ENCODE measurements at regions not wholly inside any gene's neighbourhood (a gene's known extent, or its start where the extent isn't known, plus 50 kb on each side); places are given as distances from the start of the nearest gene placed in this dataset.

DNA sequence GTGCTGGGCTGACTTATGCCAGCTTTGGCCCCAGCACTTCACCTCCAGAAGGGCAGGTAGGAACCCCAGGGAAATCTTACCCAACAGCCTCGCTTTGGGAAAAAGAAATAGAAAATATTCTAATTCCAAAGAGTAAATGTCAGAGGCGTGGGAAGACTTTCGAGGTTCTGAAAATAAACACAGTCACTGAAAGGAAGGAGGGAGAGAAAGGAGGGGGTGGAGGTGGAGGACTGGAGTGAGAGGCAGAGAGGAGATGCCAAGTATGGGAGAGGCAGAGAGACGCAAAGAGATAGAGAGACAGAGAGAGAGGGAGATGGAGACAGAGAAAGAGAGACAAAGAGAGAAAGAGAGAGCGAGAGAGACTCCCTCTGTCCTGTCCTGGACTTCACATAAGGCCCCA is 395.0 kb downstream of the PTPRU start:
- Histone ChIP-seq H3K27me3 (ENCODE audit: control insufficient read depth, insufficient read depth, low read length) (no peaks in the 10 kb centered on the region), H3K9me3 (ENCODE audit: control insufficient read depth in 2 of 2, low read length in 2 of 2) (no peaks in the 10 kb centered on the region), H3K4me3 (ENCODE audit: low read depth, low read length) (no peak overlapping the region), H3K27ac (ENCODE audit: insufficient read depth, low read length, poor library complexity, severe bottlenecking) (no peak overlapping the region), H3K36me3 (ENCODE audit: control insufficient read depth, insufficient read depth, low read length) (no peaks in the 10 kb centered on the region), H3K4me1 (ENCODE audit: control insufficient read depth, insufficient read depth, low read length, poor library complexity, severe bottlenecking) (no peaks in the 10 kb centered on the region)
- Mint-ChIP-seq H3K4me1 (no peaks in the 10 kb centered on the region), H3K27me3 (no peaks in the 10 kb centered on the region), H3K27ac (no peak overlapping the region), H3K9me3 (peaks cover 0 to 4% (median 0%) of the 10 kb centered on the region in 7 donors), H3K36me3 (no peaks in the 10 kb centered on the region), H3K4me3 (no peak overlapping the region)
- ATAC-seq (ENCODE audit: low read depth in 2 of 2) = no peak
- no peak for DNase-seq

DNA sequence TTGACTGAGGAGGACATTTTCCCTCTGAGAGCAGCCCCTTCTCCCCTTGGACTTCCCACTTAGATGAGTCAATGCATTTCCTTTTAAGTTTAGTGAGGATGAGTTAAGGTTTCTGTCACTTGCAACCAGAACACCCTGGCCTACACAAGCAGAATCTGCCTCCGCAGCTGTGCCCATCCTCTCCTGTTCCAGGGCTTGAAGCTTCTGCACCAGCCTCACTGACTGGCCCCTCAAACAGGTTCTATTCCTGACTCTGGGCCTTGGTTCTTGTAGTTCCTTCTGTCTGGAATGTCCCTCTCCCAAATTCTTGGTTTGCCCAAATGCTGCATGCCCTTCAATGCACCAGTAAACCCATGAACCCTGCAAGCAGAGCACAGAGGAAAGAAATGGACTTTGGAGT is 394.4 kb downstream of the PTPRU start:
- H3K4me1 Mint-ChIP-seq = no peaks in the 10 kb centered on the region
- Histone ChIP-seq H3K4me1 (ENCODE audit: control insufficient read depth, insufficient read depth, low read length, poor library complexity, severe bottlenecking) (no peaks in the 10 kb centered on the region), H3K9me3 (ENCODE audit: control insufficient read depth in 2 of 2, low read length in 2 of 2) (no peaks in the 10 kb centered on the region), H3K4me3 (ENCODE audit: low read depth, low read length) (no peak overlapping the region), H3K36me3 (ENCODE audit: control insufficient read depth, insufficient read depth, low read length) (no peaks in the 10 kb centered on the region), H3K27me3 (ENCODE audit: control insufficient read depth, insufficient read depth, low read length) (no peaks in the 10 kb centered on the region), H3K27ac (ENCODE audit: insufficient read depth, low read length, poor library complexity, severe bottlenecking) (no peak overlapping the region)
- H3K4me3 Mint-ChIP-seq = no peak overlapping the region
- H3K9me3 Mint-ChIP-seq = peaks cover 0 to 4% (median 0%) of the 10 kb centered on the region in 7 donors
- H3K36me3 Mint-ChIP-seq = no peaks in the 10 kb centered on the region
- ATAC-seq (ENCODE audit: low read depth in 2 of 2) = no peak
- no peaks in the 10 kb centered on the region for H3K27me3 Mint-ChIP-seq
- no peak for DNase-seq
- no peak overlapping the region for H3K27ac Mint-ChIP-seq

DNA sequence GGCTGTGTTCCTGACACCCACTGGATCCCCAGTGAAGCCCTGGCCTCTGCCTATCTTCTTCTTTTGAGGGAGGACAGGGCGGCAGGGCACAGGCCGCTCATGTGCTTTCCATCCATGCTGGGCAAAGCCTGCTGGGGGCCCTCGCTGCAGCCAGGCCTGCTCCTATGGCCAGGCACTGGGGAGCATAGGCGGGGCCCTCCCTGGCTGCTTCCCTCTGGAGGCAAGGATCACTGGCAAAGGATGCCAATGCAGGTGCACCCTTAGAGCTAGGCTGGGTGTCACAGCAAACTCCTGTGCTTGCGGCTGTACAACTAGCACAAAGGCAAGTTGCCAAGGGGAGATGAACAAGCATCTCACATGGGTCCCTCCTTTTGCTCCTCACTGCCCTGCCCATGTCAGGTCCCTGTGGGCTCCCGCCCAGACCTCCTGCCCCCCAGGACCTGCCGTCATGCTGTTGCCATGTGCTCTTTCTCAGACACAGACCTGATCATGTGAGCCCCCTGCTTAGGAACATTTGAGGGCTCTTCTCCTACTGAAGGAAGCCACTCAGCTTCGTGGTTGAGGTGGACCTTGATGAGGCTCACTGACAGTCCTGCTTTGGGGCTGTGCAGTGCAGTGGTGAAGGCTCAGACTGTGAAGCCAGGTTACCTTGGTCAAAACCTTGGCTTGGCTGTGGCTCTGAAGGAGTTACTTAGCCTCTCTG is 393.6 kb downstream of the PTPRU start:
- no peaks in the 10 kb centered on the region for H3K27me3 Mint-ChIP-seq
- no peaks in the 10 kb centered on the region for H3K4me1 Mint-ChIP-seq
- Histone ChIP-seq H3K9me3 (ENCODE audit: control insufficient read depth in 2 of 2, low read length in 2 of 2) (no peaks in the 10 kb centered on the region), H3K4me3 (ENCODE audit: low read depth, low read length) (no peak overlapping the region), H3K36me3 (ENCODE audit: control insufficient read depth, insufficient read depth, low read length) (no peaks in the 10 kb centered on the region), H3K27ac (ENCODE audit: insufficient read depth, low read length, poor library complexity, severe bottlenecking) (no peak overlapping the region), H3K27me3 (ENCODE audit: control insufficient read depth, insufficient read depth, low read length) (no peaks in the 10 kb centered on the region), H3K4me1 (ENCODE audit: control insufficient read depth, insufficient read depth, low read length, poor library complexity, severe bottlenecking) (no peaks in the 10 kb centered on the region)
- DNase-seq = no peak
- H3K9me3 Mint-ChIP-seq = peaks cover 0 to 4% (median 0%) of the 10 kb centered on the region in 7 donors
- H3K27ac Mint-ChIP-seq = no peak overlapping the region
- H3K4me3 Mint-ChIP-seq = no peak overlapping the region
- no peak for ATAC-seq (ENCODE audit: low read depth in 2 of 2)
- no peaks in the 10 kb centered on the region for H3K36me3 Mint-ChIP-seq

- Mint-ChIP-seq H3K4me1 (no peaks in the 10 kb centered on the region), H3K4me3 (no peak overlapping the region), H3K9me3 (peaks cover 0 to 4% (median 0%) of the 10 kb centered on the region in 7 donors), H3K36me3 (no peaks in the 10 kb centered on the region), H3K27me3 (no peaks in the 10 kb centered on the region), H3K27ac (no peak overlapping the region)
- ATAC-seq (ENCODE audit: low read depth in 2 of 2) (no peak), DNase-seq (no peak)
- no peaks in the 10 kb centered on the region for H3K4me1 ChIP-seq (ENCODE audit: control insufficient read depth, insufficient read depth, low read length, poor library complexity, severe bottlenecking)
- no peaks in the 10 kb centered on the region for H3K9me3 ChIP-seq (ENCODE audit: control insufficient read depth in 2 of 2, low read length in 2 of 2)
- H3K4me3 ChIP-seq (ENCODE audit: low read depth, low read length) = no peak overlapping the region
- no peaks in the 10 kb centered on the region for H3K36me3 ChIP-seq (ENCODE audit: control insufficient read depth, insufficient read depth, low read length)
- no peaks in the 10 kb centered on the region for H3K27me3 ChIP-seq (ENCODE audit: control insufficient read depth, insufficient read depth, low read length)
- H3K27ac ChIP-seq (ENCODE audit: insufficient read depth, low read length, poor library complexity, severe bottlenecking) = no peak overlapping the region
Observed at GRCh38 chr1:29629401-29629800, 393.1 kb downstream of the PTPRU start.

DNA sequence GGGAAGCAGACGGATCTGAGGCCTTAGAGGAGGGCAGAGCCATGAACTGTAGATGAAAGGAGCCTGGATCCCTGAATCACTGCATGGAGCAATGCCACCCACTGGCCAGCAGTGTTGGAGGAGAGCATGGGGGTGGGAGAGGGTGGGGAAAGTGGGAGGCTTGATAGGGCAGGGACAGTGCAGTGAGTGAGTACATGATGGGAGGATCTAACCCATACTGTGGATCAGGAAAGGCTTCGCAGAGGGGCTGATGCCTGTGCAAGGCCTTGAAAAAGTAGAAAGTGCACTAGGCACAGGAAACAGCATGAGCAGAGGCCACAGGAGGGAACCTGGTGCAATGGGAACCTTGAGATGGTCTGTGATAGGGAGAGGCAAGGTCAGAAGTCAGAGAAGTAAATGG is 391.9 kb downstream of the PTPRU start:
- H3K27ac Mint-ChIP-seq = no peak overlapping the region
- no peaks in the 10 kb centered on the region for H3K4me1 ChIP-seq (ENCODE audit: control insufficient read depth, insufficient read depth, low read length, poor library complexity, severe bottlenecking)
- no peak for DNase-seq
- H3K9me3 ChIP-seq (ENCODE audit: control insufficient read depth in 2 of 2, low read length in 2 of 2) = no peaks in the 10 kb centered on the region
- H3K36me3 ChIP-seq (ENCODE audit: control insufficient read depth, insufficient read depth, low read length) = no peaks in the 10 kb centered on the region
- no peak overlapping the region for H3K4me3 ChIP-seq (ENCODE audit: low read depth, low read length)
- no peaks in the 10 kb centered on the region for H3K27me3 ChIP-seq (ENCODE audit: control insufficient read depth, insufficient read depth, low read length)
- no peak overlapping the region for H3K27ac ChIP-seq (ENCODE audit: insufficient read depth, low read length, poor library complexity, severe bottlenecking)
- H3K4me1 Mint-ChIP-seq = no peaks in the 10 kb centered on the region
- ATAC-seq (ENCODE audit: low read depth in 2 of 2) = no peak
- no peaks in the 10 kb centered on the region for H3K36me3 Mint-ChIP-seq
- H3K27me3 Mint-ChIP-seq = no peaks in the 10 kb centered on the region
- peak overlapping the region in 1 of 4 donors; percentile 53 for H3K4me3 Mint-ChIP-seq
- H3K9me3 Mint-ChIP-seq = peaks cover 0 to 4% (median 0%) of the 10 kb centered on the region in 7 donors

GRCh38 chr1:29626726-29627125 is 390.4 kb downstream of the PTPRU start:
- Mint-ChIP-seq H3K27me3 (no peaks in the 10 kb centered on the region), H3K9me3 (peaks cover 0 to 4% (median 0%) of the 10 kb centered on the region in 7 donors), H3K4me1 (no peaks in the 10 kb centered on the region), H3K27ac (no peak overlapping the region), H3K4me3 (no peak overlapping the region), H3K36me3 (no peaks in the 10 kb centered on the region)
- Histone ChIP-seq H3K36me3 (ENCODE audit: control insufficient read depth, insufficient read depth, low read length) (no peaks in the 10 kb centered on the region), H3K9me3 (ENCODE audit: control insufficient read depth in 2 of 2, low read length in 2 of 2) (no peaks in the 10 kb centered on the region), H3K27me3 (ENCODE audit: control insufficient read depth, insufficient read depth, low read length) (no peaks in the 10 kb centered on the region), H3K27ac (ENCODE audit: insufficient read depth, low read length, poor library complexity, severe bottlenecking) (no peak overlapping the region), H3K4me1 (ENCODE audit: control insufficient read depth, insufficient read depth, low read length, poor library complexity, severe bottlenecking) (no peaks in the 10 kb centered on the region), H3K4me3 (ENCODE audit: low read depth, low read length) (no peak overlapping the region)
- ATAC-seq (ENCODE audit: low read depth in 2 of 2) (no peak), DNase-seq (no peak)

DNA sequence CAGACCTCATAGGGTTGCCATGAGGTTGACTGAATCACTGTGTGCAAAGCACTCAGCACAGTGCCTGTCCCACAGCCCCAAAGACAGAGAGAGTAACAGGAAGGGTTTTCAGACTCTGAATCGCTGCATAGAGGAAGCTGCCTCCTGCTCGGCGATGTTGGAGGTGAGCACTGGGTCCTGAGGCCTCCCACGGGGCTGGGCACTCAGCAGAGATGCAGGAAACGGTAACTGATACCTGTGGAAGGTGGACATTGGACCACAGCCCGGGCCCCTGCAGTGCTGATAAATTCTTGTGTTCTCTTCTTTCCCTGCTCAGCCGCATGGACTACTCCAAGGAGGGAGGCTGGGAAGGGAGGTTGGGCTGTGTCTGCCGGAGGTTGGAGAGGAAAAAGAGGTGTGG is 389.7 kb downstream of the PTPRU start:
- H3K4me3 ChIP-seq (ENCODE audit: low read depth, low read length) = no peak overlapping the region
- Mint-ChIP-seq H3K27ac (peak overlapping the region in 1 of 3 donors; percentile 2), H3K27me3 (peaks cover 4% of the 10 kb centered on the region), H3K4me1 (no peaks in the 10 kb centered on the region), H3K9me3 (peaks cover 0 to 4% (median 0%) of the 10 kb centered on the region in 7 donors), H3K4me3 (no peak overlapping the region), H3K36me3 (no peaks in the 10 kb centered on the region)
- H3K27ac ChIP-seq (ENCODE audit: insufficient read depth, low read length, poor library complexity, severe bottlenecking) = no peak overlapping the region
- DNase-seq (no peak), ATAC-seq (ENCODE audit: low read depth in 2 of 2) (no peak)
- no peaks in the 10 kb centered on the region for H3K9me3 ChIP-seq (ENCODE audit: control insufficient read depth in 2 of 2, low read length in 2 of 2)
- no peaks in the 10 kb centered on the region for H3K36me3 ChIP-seq (ENCODE audit: control insufficient read depth, insufficient read depth, low read length)
- H3K4me1 ChIP-seq (ENCODE audit: control insufficient read depth, insufficient read depth, low read length, poor library complexity, severe bottlenecking) = no peaks in the 10 kb centered on the region
- H3K27me3 ChIP-seq (ENCODE audit: control insufficient read depth, insufficient read depth, low read length) = no peaks in the 10 kb centered on the region

DNA sequence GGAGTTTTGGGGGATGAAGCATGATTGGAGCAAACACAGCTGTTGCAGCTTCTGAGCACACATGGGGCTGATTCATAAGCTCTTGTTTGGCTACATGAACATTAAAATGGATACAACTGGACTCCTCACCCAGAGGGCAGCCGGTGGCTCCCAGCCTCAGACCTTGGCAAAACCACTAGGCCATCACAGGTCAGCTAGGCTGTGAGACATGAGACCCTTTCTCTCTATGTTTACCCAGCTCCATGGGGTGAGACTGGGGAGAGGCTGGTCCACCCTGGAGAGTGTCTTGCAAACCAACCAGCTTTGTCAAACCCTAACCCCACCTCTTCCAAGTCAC is 388.7 kb downstream of the PTPRU start:
- Mint-ChIP-seq H3K4me1 (no peaks in the 10 kb centered on the region), H3K4me3 (no peak overlapping the region), H3K9me3 (peaks cover 0 to 4% (median 0%) of the 10 kb centered on the region in 7 donors), H3K27ac (no peak overlapping the region), H3K36me3 (no peaks in the 10 kb centered on the region), H3K27me3 (peaks cover 4% of the 10 kb centered on the region)
- Histone ChIP-seq H3K36me3 (ENCODE audit: control insufficient read depth, insufficient read depth, low read length) (no peaks in the 10 kb centered on the region), H3K4me1 (ENCODE audit: control insufficient read depth, insufficient read depth, low read length, poor library complexity, severe bottlenecking) (no peaks in the 10 kb centered on the region), H3K27ac (ENCODE audit: insufficient read depth, low read length, poor library complexity, severe bottlenecking) (no peak overlapping the region), H3K9me3 (ENCODE audit: control insufficient read depth in 2 of 2, low read length in 2 of 2) (no peaks in the 10 kb centered on the region), H3K27me3 (ENCODE audit: control insufficient read depth, insufficient read depth, low read length) (no peaks in the 10 kb centered on the region), H3K4me3 (ENCODE audit: low read depth, low read length) (no peak overlapping the region)
- ATAC-seq (ENCODE audit: low read depth in 2 of 2) = no peak
- DNase-seq = no peak
